K562 (cell line): ENCODE measurements at regions not wholly inside any gene's neighbourhood (a gene's known extent, or its start where the extent isn't known, plus 50 kb on each side); places are given as distances from the start of the nearest gene placed in this dataset.

Experiments used
- ATAC-seq: fragments of 200-7000 bp; cut with Tn5 transposase; 3 replicates; pipeline ENCODE4 v1.9.1; 2020; ENCODE audit warnings: moderate library complexity
- BruUV-seq: library from RNA; stranded (reverse); fragments of 400-500 nt; replicated peaks from 2 replicates; lab custom pipeline; 2021; lab: Mats Ljungman, UMichigan
- CTCF ChIA-PET: fragments of 300-600 bp; formaldehyde crosslinking; extraction: SDS; loops from one replicate; lab custom pipeline; 2021; ENCODE audit warnings: low intra/inter-chr PET ratio; lab: Yijun Ruan, JAX
- POLR2A ChIA-PET: fragments of 300-600, 350-650 bp; sonication (Branson Sonifier 250); formaldehyde crosslinking; extraction: SDS; loops from one replicate; lab custom pipeline; 2021; ENCODE audit warnings: antibody characterized with exemption, inconsistent platforms; lab: Yijun Ruan, JAX
- DNase-seq, 4 experiments: peaks; one replicate each; pipeline versions ENCODE4 v3.0.0 to v3.0.0-alpha.2; 2011 to 2018; ENCODE audit warnings: low spot score in 3 of 4, mixed read lengths in 3 of 4; ENCODE audit errors: extremely low read depth in 1 of 4
- FAIRE-seq: peaks from 2 replicates; lab custom pipeline; 2011; peaks lifted over from hg19 to GRCh38; lab: Jason Lieb, UNC
- H2AFZ ChIP-seq: 2 replicates; pipeline ENCODE4 v1.6.0; 2011; ENCODE audit warnings: low read depth, low read length, control low read depth, inconsistent platforms
- H3K27ac ChIP-seq: fragments of 200-600 bp; 3 replicates; pipeline ENCODE4 v1.8.0; 2011; ENCODE audit warnings: low read depth, mild to moderate bottlenecking, control low read depth, inconsistent platforms, low read length, moderate library complexity, mixed read lengths; ENCODE audit errors: extremely low read depth
- H3K27me3 ChIP-seq, 2 experiments: fragments of 300-600 bp in 1 of 2; 2 replicates in 1 of 2; 3 replicates in 1 of 2; pipeline versions ENCODE4 v1.6.0 to v1.8.0; 2011; ENCODE audit warnings: inconsistent platforms in 2 of 2, low read length in 2 of 2, mild to moderate bottlenecking in 1 of 2, mixed read lengths in 1 of 2, moderate library complexity in 1 of 2; ENCODE audit not compliant: control insufficient read depth in 2 of 2, insufficient read depth in 2 of 2
- H3K36me3 ChIP-seq: fragments of 300-600 bp; 3 replicates; pipeline ENCODE4 v1.8.0; 2011; ENCODE audit warnings: mild to moderate bottlenecking, low read length, inconsistent platforms; ENCODE audit not compliant: control insufficient read depth, insufficient read depth
- H3K4me1 ChIP-seq, 2 experiments: fragments of 200-600 bp in 1 of 2; replicated peaks in 1 of 2; 2 replicates in 1 of 2; 3 replicates in 1 of 2; pipeline versions ENCODE4 v1.5.1 to v1.8.0; 2011; ENCODE audit warnings: inconsistent platforms in 2 of 2, low read length in 2 of 2, mild to moderate bottlenecking in 1 of 2, mixed read lengths in 1 of 2, moderate library complexity in 1 of 2; ENCODE audit not compliant: control insufficient read depth in 2 of 2, insufficient read depth in 2 of 2
- H3K4me2 ChIP-seq: 2 replicates; pipeline ENCODE4 v1.6.1; 2011; ENCODE audit warnings: low read length, control low read depth, inconsistent platforms, mixed read lengths; ENCODE audit not compliant: insufficient read depth
- H3K4me3 ChIP-seq: fragments of 200-600 bp; sonication (generic), shearing (Covaris generic); 2 replicates; pipeline ENCODE4 v1.5.1; 2016; ENCODE audit warnings: control low read depth, inconsistent platforms
- H3K79me2 ChIP-seq: fragments of 200-600 bp; 3 replicates; pipeline ENCODE4 v1.8.0; 2011; ENCODE audit warnings: low read length, inconsistent platforms; ENCODE audit not compliant: control insufficient read depth, insufficient read depth
- H3K9ac ChIP-seq, 2 experiments: 2 replicates each; pipeline versions ENCODE4 v1.6.0 to v1.6.1; 2011; ENCODE audit warnings: low read depth in 2 of 2, low read length in 2 of 2, control low read depth in 1 of 2, inconsistent platforms in 1 of 2, mild to moderate bottlenecking in 1 of 2, mixed read lengths in 1 of 2; ENCODE audit not compliant: insufficient read depth in 1 of 2
- H3K9me1 ChIP-seq: one replicate; pipeline ENCODE4 v1.6.0; 2011; ENCODE audit warnings: inconsistent platforms, mild to moderate bottlenecking, low read length, moderate library complexity; ENCODE audit not compliant: control insufficient read depth, insufficient read depth
- H3K9me3 ChIP-seq: replicated peaks from 2 replicates; pipeline ENCODE4 v1.5.1; 2011; ENCODE audit warnings: low read depth, low read length, inconsistent platforms; ENCODE audit not compliant: control insufficient read depth, insufficient read depth
- H4K20me1 ChIP-seq: replicated peaks from 2 replicates; pipeline ENCODE4 v1.6.1; 2011; ENCODE audit warnings: low read length, inconsistent platforms, mixed read lengths; ENCODE audit not compliant: control insufficient read depth, insufficient read depth
- ATF4 ChIP-seq: fragments of 450-650 bp; formaldehyde crosslinking; IDR thresholded peaks from 2 replicates; pipeline ENCODE4 v1.4.0; 2022; ENCODE audit warnings: mild to moderate bottlenecking, moderate library complexity
- BACH1 ChIP-seq: fragments of 200-800 bp; sonication (Bioruptor generic); IDR thresholded peaks from 2 replicates; pipeline ENCODE4 v1.6.1; 2016; ENCODE audit warnings: missing genetic modification characterization, missing compliant biosample characterization
- CBX2 ChIP-seq: fragments of 200-600 bp; sonication (generic); IDR thresholded peaks from one replicate; pipeline ENCODE4 v1.6.1; 2012; ENCODE audit warnings: mild to moderate bottlenecking, low read length, inconsistent platforms; ENCODE audit not compliant: insufficient read depth, poor library complexity, severe bottlenecking
- CREB5 ChIP-seq: fragments of 250-450 bp; sonication (Bioruptor Pico); IDR thresholded peaks from 2 replicates; pipeline ENCODE4 v1.5.0; 2020; ENCODE audit warnings: mild to moderate bottlenecking
- CREBBP ChIP-seq: IDR thresholded peaks from one replicate; pipeline ENCODE4 v1.6.1; 2012; ENCODE audit warnings: low read depth, mild to moderate bottlenecking, control low read depth, inconsistent platforms, low read length
- ERF ChIP-seq: fragments of 450-650 bp; formaldehyde crosslinking; IDR thresholded peaks from 2 replicates; pipeline ENCODE4 v1.4.0; 2020; ENCODE audit warnings: mild to moderate bottlenecking, mixed read lengths
- MEIS2 ChIP-seq: fragments of 450-650 bp; IDR thresholded peaks from 2 replicates; pipeline ENCODE4 v1.6.1; 2014; ENCODE audit warnings: mild to moderate bottlenecking; ENCODE audit not compliant: partially characterized antibody
- MYNN ChIP-seq, 2 experiments: sonication (generic); formaldehyde crosslinking in 1 of 2; IDR thresholded peaks; 2 replicates each; pipeline versions ENCODE4 v1.5.0 to v1.6.1; 2016 to 2020; ENCODE audit warnings: antibody characterized with exemption in 1 of 2, missing genetic modification reagents in 1 of 2
- RB1 ChIP-seq: fragments of 450-650 bp; IDR thresholded peaks from 2 replicates; pipeline ENCODE4 v1.6.1; 2017; ENCODE audit warnings: low read depth, mild to moderate bottlenecking
- RERE ChIP-seq: sonication (generic); formaldehyde crosslinking; IDR thresholded peaks from 2 replicates; pipeline ENCODE4 v1.8.0; 2023; ENCODE audit warnings: missing genetic modification reagents, mild to moderate bottlenecking, borderline replicate concordance
- SMARCB1 ChIP-seq: IDR thresholded peaks from 2 replicates; pipeline ENCODE4 v1.6.1; 2011; ENCODE audit warnings: improper control_type of control experiment, low read depth; ENCODE audit not compliant: insufficient read length
- STAT5B ChIP-seq: fragments of 250-450 bp; sonication (Bioruptor Pico); IDR thresholded peaks from 2 replicates; pipeline ENCODE4 v1.8.0; 2021; ENCODE audit warnings: mild to moderate bottlenecking, inconsistent platforms
- USF1 ChIP-seq: sonication (generic); formaldehyde crosslinking; IDR thresholded peaks from 2 replicates; pipeline ENCODE4 v1.9.0; 2022; ENCODE audit warnings: mild to moderate bottlenecking, missing genetic modification reagents
- ZNF263 ChIP-seq: sonication (generic); formaldehyde crosslinking; IDR thresholded peaks from 2 replicates; pipeline ENCODE4 v1.8.0; 2022; ENCODE audit warnings: mild to moderate bottlenecking, missing genetic modification reagents, borderline replicate concordance
- WGBS: fragments of 100-300 bp; shearing (Covaris generic); methylation state at CpG from one replicate; pipeline ENCODE4 v1.1.6; 2016; ENCODE audit warnings: low coverage, mixed read lengths; ENCODE audit not compliant: insufficient coverage; ENCODE audit errors: missing lambda C conversion rate; 5-methylcytosine and 5-hydroxymethylcytosine counted together
- in situ Hi-C: fragments of 300-500 bp; cut with MboI; formaldehyde crosslinking; loops from 4 replicates; pipeline ENCODE4 v1.15.0; 2018; ENCODE audit warnings: inconsistent platforms, mixed read lengths
- intact Hi-C: fragments of 100-400 bp; cut with micrococcal nuclease; formaldehyde crosslinking; loops from 2 replicates; pipeline ENCODE4 v1.14.2; 2022

- H3K9ac ChIP-seq: no peak overlapping the region
- BruUV-seq: no TSS peak
- H3K79me2 ChIP-seq: no peaks in the 10 kb centered on the region
- no peak for FAIRE-seq
- in situ Hi-C loops (no loop called here), intact Hi-C loops (loop anchor here (5.0 kb wide), 1 partner anchor 44 kb away; no protein-coding TSS in a partner anchor)
- CTCF ChIA-PET: no interaction called here
- DNase-seq: peak in 1 of 4 experiments; percentile 16
- ATAC-seq: peak; percentile 83
- POLR2A ChIA-PET: no interaction called here
- H3K4me1 ChIP-seq: peaks cover 2 to 10% of the 10 kb centered on the region in 2 experiments; a peak in 4 of 5 replicates
- 3% methylated on average over 3 of the region's 3 CpGs for WGBS
- H3K9me3 ChIP-seq: no peaks in the 10 kb centered on the region
- no peak overlapping the region for H3K27ac ChIP-seq
- H3K4me3 ChIP-seq: no peak overlapping the region
- no peaks in the 10 kb centered on the region for H4K20me1 ChIP-seq
- H3K4me2 ChIP-seq: no peak overlapping the region
- no peaks in the 10 kb centered on the region for H3K36me3 ChIP-seq
- H2AFZ ChIP-seq: no peak overlapping the region
- H3K27me3 ChIP-seq: no peaks in the 10 kb centered on the region
- no peaks in the 10 kb centered on the region for H3K9me1 ChIP-seq
- no peak for TF ChIP-seq BACH1 (tag)
- TF ChIP-seq CREBBP: no peak
- no peak for TF ChIP-seq CREB5 (CRISPR knock-in tag)
- TF ChIP-seq MYNN (IDR thresholded peaks at IDR 0.05): no peak
- no peak for TF ChIP-seq MYNN (CRISPR knock-in tag; IDR thresholded peaks at IDR 0.05)
- TF ChIP-seq ZNF263 (CRISPR knock-in tag): no peak
- TF ChIP-seq USF1 (CRISPR knock-in tag): no peak
- TF ChIP-seq CBX2: no peak
- TF ChIP-seq ATF4 (CRISPR knock-in tag): peak; percentile 76
- TF ChIP-seq RB1: no peak
- no peak for TF ChIP-seq STAT5B
- no peak for TF ChIP-seq ERF
- TF ChIP-seq RERE (CRISPR knock-in tag): no peak
- TF ChIP-seq MEIS2: peak; percentile 21
- TF ChIP-seq SMARCB1: no peak
Measured at GRCh38 chr14:65211341-65211987, 109.1 kb upstream of the MAX start.
